AG20443 (cell line): ENCODE measurements at regions not wholly inside any gene's neighbourhood (a gene's known extent, or its start where the extent isn't known, plus 50 kb on each side); places are given as distances from the start of the nearest gene placed in this dataset.
A peak's percentile ranks its signal among the peaks of the same experiment; 100 is the strongest.

Experiments used
- DNase-seq: peaks from one replicate; pipeline ENCODE4 v3.0.0; 2012; ENCODE audit warnings: low spot score, mixed read lengths

- DNase-seq = no peak
Observed at GRCh38 chr9:12874395-12874794, 99.6 kb downstream of the LURAP1L start.

DNA sequence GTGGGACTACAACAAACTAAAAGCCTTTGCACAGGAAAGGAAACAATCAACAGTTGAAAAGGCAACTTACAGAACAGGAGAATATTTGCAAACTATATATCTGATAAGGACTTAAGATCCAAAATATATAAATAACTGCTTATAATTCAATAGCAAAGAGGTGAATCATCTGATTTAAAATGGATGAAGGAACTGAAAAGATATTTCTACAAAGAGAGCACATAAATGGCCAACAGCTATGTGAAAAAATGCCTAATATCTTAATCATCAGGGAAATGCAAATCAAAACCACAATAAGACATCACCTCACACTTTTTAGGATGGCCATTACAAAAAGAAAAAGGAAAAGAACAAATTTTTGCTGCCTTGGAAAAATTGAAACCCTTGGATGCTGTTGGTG lies 100.4 kb downstream of the LURAP1L start:
- DNase-seq = no peak

GRCh38 chr9:12876872-12877271 lies 102.1 kb downstream of the LURAP1L start:
- no peak for DNase-seq

- DNase-seq = no peak
Observed at GRCh38 chr9:12878351-12878978, 103.6 kb downstream of the LURAP1L start.

DNA sequence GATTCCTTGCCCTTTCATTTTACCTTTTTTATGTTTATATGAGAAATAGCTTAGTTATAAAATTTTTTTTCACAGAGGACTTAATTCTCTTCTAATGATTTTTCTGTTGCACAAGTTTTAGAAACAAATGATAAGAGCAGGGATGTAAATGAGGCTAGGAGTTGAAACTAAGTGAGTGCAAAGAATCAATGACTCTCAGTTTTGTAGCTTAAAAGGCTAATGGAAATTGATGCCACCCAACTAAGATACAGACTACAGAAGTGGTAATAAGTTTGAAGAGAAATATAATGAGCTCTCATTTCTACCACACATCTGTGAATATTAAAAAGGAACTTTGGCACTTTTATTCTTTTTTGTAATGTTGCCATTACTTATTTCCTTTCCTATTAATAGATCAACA lies 105.1 kb downstream of the LURAP1L start:
- no peak for DNase-seq

DNA sequence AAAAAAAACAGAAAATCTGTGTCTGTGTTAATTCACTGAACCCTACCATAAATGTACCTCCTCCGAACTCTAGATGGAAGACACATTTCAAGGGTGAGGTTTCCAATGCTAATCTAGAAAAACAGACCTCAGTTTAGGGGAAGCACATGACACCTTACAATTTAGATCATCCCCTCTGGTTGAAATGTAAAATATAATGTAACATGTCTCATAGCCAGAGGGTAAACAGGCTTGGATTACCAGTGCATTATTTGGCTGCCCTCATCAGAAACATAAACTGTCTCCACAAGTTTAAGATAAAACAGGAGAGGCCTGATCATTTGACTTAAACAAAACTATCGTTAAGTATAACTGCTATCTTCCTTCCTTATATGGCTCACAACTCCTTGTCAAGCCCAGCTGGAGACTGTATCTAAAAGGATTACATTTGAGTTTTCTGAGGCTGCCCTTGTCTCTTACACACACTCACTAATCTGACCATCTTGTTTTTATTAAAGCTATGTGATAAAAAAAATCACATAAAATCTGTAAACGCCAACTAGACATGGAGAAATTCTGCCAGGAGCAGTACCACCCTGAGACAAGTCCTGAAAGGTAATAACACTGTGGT lies 105.7 kb downstream of the LURAP1L start:
- no peak for DNase-seq

DNA sequence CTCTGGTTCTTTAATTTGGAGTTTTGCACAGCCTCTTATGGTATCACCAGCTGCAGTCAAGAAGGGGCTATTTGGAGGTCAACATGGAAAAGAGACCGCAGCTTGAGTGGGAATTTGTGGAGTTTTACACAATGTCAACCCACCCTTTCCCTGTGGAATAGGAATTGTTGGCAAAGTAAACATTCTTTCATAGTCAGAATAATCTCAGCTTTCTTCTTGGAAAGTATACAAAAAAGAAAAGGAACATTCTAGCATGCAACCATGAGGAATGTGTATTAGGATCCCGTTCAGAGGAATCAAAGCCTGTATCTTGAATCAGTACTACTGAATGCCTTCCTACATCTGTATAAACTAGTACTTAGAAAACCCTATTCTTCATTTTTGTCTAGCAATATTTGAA lies 107.6 kb downstream of the LURAP1L start:
- DNase-seq = peak; percentile 50

- DNase-seq = peak; percentile 40
Observed at GRCh38 chr9:12884736-12885395, 110.0 kb downstream of the LURAP1L start.

GRCh38 chr9:12889402-12890106 lies 114.7 kb downstream of the LURAP1L start:
- DNase-seq = no peak

DNA sequence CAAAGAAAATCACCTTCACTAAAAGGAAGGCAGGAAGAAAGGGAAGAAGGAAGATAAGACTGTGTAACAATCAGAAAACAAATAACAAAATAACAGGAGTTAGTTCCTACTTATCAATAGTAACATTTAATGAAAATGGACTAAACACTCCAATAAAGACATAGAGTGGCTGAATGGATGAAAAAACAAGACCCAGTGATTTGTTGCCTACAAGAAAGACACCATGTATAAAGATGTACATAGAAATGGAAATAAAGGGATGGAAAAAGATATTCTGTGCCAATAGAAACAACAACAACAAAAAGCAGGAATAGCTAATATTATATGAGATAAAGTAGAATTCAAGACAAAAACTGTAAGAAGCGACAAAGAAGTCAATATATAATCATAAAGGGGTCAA lies 116.8 kb downstream of the LURAP1L start:
- DNase-seq = no peak

GRCh38 chr9:12903316-12903715 lies 128.5 kb downstream of the LURAP1L start:
- DNase-seq = no peak

DNA sequence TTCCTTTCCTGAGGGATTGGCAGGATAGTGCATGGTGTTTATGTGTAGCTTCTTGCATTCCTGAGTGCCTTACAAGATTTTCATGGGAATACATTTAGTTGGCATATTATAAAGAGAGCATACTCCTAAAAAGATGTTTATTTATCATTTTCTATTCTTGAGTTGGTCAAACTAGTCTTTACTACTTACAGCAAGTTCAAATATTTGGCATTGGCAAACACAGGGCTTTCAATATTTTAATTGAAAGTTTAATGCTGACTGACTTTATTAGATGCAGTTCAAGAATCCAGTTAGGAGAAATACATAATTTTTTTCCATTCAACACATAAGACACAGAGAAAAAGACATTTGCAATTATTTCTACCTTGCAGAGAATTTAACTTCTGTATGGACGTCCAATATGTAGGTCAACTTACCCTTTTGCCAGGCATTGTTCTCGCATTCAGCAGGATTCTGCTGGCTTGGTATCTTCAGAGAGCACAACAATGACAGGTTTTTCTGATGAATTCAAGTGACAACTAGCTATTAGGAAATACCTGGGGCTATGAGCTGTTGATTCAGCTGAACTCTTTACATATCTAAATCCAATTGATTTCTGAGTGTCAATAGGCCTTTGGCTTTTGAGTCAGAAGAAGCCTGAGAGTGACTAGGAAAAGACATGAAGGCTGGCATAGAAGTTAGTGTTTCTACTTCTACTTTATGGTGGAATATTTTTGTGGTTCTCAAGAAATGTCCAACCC lies 129.6 kb downstream of the LURAP1L start:
- no peak for DNase-seq

DNA sequence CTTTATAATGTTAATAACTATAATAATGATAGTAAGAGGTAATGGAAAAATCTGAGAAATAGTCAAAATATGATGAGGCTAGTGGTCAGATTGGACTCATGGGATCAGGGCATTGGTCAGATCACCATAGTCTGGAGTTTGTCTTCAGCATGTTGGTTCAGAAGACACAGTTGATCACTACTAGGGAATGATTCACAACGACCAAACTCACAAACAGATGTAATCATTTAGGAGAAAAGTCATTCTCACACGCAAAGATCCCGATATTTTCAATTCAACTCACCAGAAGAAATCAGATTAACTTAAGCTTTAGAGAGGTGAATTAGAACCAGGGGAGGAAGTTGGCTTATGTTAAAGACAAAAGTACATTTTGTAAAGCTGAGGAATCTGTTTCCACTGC lies 131.8 kb downstream of the LURAP1L start:
- peak; percentile 70 for DNase-seq

GRCh38 chr9:12908895-12909294 lies 134.1 kb downstream of the LURAP1L start:
- no peak for DNase-seq

GRCh38 chr9:12915366-12915954 lies 140.6 kb downstream of the LURAP1L start:
- DNase-seq = no peak

DNA sequence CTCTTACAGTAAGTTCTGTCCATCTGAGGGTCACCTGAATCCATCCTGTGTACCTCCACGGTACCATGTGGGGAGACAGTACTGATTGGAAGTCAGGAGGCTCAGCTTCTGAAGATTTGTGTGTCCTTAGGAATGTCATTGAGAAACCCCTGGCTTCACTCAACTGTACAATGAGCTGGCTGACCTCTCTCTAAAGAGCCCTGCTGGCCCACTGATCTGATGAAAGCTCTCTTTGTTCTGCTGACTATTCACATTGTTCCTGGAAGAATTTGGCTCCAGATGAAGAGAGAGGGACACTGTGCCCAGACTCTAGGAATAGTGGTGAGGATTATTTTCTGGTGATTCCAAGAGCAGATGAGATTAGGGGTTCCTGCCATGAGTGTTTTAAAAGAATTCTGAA lies 141.2 kb downstream of the LURAP1L start:
- peak; percentile 36 for DNase-seq

DNA sequence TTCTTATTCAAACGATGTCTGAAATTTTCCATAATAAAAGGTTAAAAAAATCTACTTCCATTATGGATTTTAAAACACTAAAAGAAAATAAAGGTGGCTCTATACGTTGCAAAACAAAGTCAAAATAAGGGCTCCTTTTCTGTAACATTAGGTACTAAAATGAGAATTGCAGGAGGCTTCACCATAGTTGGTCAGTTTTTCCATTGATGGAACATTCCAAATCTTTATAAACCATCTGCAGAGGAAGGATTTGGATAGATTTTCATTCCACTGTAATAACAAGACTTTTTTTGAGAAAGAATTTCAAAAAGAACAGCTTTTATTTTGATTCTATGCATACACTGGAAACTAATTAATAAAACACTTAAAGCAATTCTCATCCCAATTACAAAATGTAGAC lies 145.6 kb downstream of the LURAP1L start:
- DNase-seq = no peak

GRCh38 chr9:12921621-12922020 lies 146.8 kb downstream of the LURAP1L start:
- DNase-seq = no peak

GRCh38 chr9:12922224-12922866 lies 147.5 kb downstream of the LURAP1L start:
- no peak for DNase-seq

GRCh38 chr9:12923468-12924009 lies 148.7 kb downstream of the LURAP1L start:
- DNase-seq = peak; percentile 84

GRCh38 chr9:12930906-12931305 lies 156.1 kb downstream of the LURAP1L start:
- DNase-seq = no peak
